ENCODE measurements at regions not wholly inside any gene's neighbourhood (a gene's known extent, or its start where the extent isn't known, plus 50 kb on each side); places are given as distances from the start of the nearest gene placed in this dataset.

DNA sequence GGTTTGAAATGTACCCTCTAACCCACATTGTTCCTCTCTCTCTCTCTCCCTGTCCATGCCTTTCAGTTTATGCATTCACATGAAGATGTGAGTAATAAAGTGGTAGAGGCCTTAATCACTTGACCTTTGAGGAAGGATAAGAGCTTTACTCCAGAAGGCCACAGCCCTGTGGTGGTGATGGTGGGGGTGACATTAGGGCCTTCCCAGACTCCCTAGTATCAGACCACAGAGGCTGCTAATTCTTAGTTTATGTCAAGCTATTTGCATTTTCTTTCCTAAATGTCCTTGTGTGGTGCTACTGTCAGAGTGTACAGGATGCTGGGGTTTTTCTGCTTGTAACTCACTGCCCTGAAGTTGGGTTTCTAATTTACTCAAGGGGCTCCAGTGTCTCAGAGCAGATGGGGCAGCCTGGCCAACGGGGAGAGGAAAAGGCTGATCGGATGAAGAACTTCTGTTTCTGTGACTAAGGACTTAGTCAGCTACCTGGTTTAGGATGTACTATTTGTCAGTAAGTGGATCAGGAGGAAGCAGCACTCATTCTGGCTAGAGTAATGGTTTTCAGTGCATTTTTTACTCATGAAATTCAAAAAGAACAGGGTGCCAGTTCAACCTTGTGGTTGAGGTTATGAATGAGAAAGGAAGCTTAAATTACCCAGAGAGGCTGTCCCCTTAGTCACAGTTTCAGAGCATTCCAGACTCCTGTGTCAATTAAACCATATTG is 509.6 kb upstream of the DIPK2B start:
- peak overlapping the region; percentile 25 for H2AK5ac ChIP-seq (ENCODE audit: low read depth, low read length)
- peak overlapping the region; percentile 27; the same call in 1 of the 2 replicates for H4K5ac ChIP-seq (ENCODE audit: low read depth, low read length)
- dilution Hi-C loops (cut with HindIII; ENCODE audit: low sequenced_read_pairs, unreplicated experiment) (no loop called here), intact Hi-C loops (cut with micrococcal nuclease) (loop anchor here (1.0 to 2.0 kb wide), 3 partner anchors 41 to 231 kb away; no protein-coding TSS in a partner anchor), in situ Hi-C loops (cut with MboI; ENCODE audit: low sequenced_read_pairs) (no loop called here)
- H3K9me1 ChIP-seq (ENCODE audit: insufficient read depth, low read length), result no peaks in the 10 kb centered on the region
- H4K8ac ChIP-seq (ENCODE audit: low read depth in 2 of 2, low read length in 2 of 2), result peak overlapping the region; percentile 21 to 92
- peak overlapping the region; percentile 98 for H3K23ac ChIP-seq (ENCODE audit: low read depth, low read length)
- peak overlapping the region; percentile 7; the same call in 1 of the 2 replicates for H3K9ac ChIP-seq (ENCODE audit: low read depth, low read length)
- peaks cover 4 to 16% of the 10 kb centered on the region in 2 experiments; a peak in 2 of 4 replicates for H3K79me1 ChIP-seq (ENCODE audit: low read depth in 1 of 2, low read length in 2 of 2)
- peak overlapping the region; percentile 69 for H3K18ac ChIP-seq (ENCODE audit: low read depth, low read length)
- peaks cover 13% of the 10 kb centered on the region for H3K4me1 ChIP-seq (ENCODE audit: control insufficient read depth, insufficient read depth, low read length)
- peak overlapping the region; percentile 93 for H3K4ac ChIP-seq (ENCODE audit: low read depth, low read length)
- no peaks in the 10 kb centered on the region for H3K9me3 ChIP-seq (ENCODE audit: control insufficient read depth, insufficient read depth, low read length)
- H2AFZ ChIP-seq (replicated peaks; ENCODE audit: low read length, poor library complexity), result no peak overlapping the region
- H3K27ac ChIP-seq (ENCODE audit: insufficient read depth, low read length), result peak overlapping the region; percentile 58
- WGBS, 2 experiments (ENCODE audit: extremely low coverage in 2 of 2, insufficient read length in 1 of 2), result no CpG with 5 or more reads among the region's 2 CpGs
- peak; percentile 96 for DNase-seq
- ATAC-seq (ENCODE audit: low read depth), result peak; percentile 71
- no peaks in the 10 kb centered on the region for H3K27me3 ChIP-seq (ENCODE audit: control insufficient read depth, insufficient read depth, low read length)
- POLR2A ChIA-PET (ENCODE audit: unreplicated experiment), result interaction anchor here (0.6 to 1.5 kb wide), 2 partner anchors 60 to 123 kb away, joined by 3 to 7 read pairs; no protein-coding TSS in a partner anchor
- H2BK15ac ChIP-seq (ENCODE audit: low read depth, low read length), result peak overlapping the region; percentile 24; the same call in 2 of the 3 replicates
- CTCF ChIA-PET, result interaction anchor here (0.6 to 0.9 kb wide), 3 partner anchors 41 to 388 kb away, joined by 3 read pairs; no protein-coding TSS in a partner anchor
- H3K56ac ChIP-seq (ENCODE audit: extremely low read depth, insufficient read depth, low read length), result peak overlapping the region; percentile 84
- no TSS peak for BruUV-seq (replicated peaks)
- peak overlapping the region; percentile 80 for H4K91ac ChIP-seq (ENCODE audit: insufficient read depth, low read depth, low read length)
- peak overlapping the region; percentile 79 for H3K14ac ChIP-seq (replicated peaks; ENCODE audit: low read depth, low read length)
- peak overlapping the region; percentile 10; the same call in 1 of the 2 replicates for H3K4me2 ChIP-seq (ENCODE audit: low read depth, low read length)
- peak overlapping the region; percentile 98 for H2BK5ac ChIP-seq (ENCODE audit: low read depth, low read length, poor library complexity, severe bottlenecking)
- no peaks in the 10 kb centered on the region for H4K20me1 ChIP-seq (ENCODE audit: insufficient read depth, low read length)
- H3K4me3 ChIP-seq (ENCODE audit: insufficient read depth, low read depth, low read length), result no peak overlapping the region
- TF ChIP-seq MXI1 (IDR thresholded peaks at IDR 0.05; ENCODE audit: borderline replicate concordance, low read depth, low read length) (no peak), BHLHE40 (IDR thresholded peaks at IDR 0.05; ENCODE audit: low read depth, low read length) (peak; percentile 32; the same call in 1 of the 2 replicates), FOS (IDR thresholded peaks at IDR 0.05; ENCODE audit: low read depth, low read length) (peak; percentile 33; the same call in 1 of the 2 replicates), RAD21 (IDR thresholded peaks at IDR 0.05; ENCODE audit: low read length) (no peak)
- TF ChIP-seq, protein P1, sequence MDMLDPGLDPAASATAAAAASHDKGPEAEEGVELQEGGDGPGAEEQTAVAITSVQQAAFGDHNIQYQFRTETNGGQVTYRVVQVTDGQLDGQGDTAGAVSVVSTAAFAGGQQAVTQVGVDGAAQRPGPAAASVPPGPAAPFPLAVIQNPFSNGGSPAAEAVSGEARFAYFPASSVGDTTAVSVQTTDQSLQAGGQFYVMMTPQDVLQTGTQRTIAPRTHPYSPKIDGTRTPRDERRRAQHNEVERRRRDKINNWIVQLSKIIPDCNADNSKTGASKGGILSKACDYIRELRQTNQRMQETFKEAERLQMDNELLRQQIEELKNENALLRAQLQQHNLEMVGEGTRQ (IDR thresholded peaks at IDR 0.05; ENCODE audit: low read depth, low read length), result no peak
- peak overlapping the region; percentile 71 for H2AK9ac ChIP-seq (replicated peaks; ENCODE audit: low read depth, low read length, poor library complexity)
- H3K36me3 ChIP-seq (ENCODE audit: control insufficient read depth, insufficient read depth, low read length), result no peaks in the 10 kb centered on the region
- H2BK120ac ChIP-seq (ENCODE audit: low read depth, low read length), result peak overlapping the region; percentile 100
- H2BK20ac ChIP-seq (ENCODE audit: low read depth, low read length), result peak overlapping the region; percentile 95

Data from IMR-90 (cell line).